Gastroesophageal sphincter (tissue), 3 donors: ENCODE measurements at regions not wholly inside any gene's neighbourhood (a gene's known extent, or its start where the extent isn't known, plus 50 kb on each side); places are given as distances from the start of the nearest gene placed in this dataset.

Experiments
- POLR2A ChIP-seq, 2 donors: fragments of 450-650 bp; IDR thresholded peaks; one replicate each; pipeline ENCODE4 v1.6.1; 2017; ENCODE audit warnings: antibody characterized with exemption in 2 of 2, mild to moderate bottlenecking in 2 of 2, moderate library complexity in 1 of 2
- POLR2AphosphoS5 ChIP-seq: sonication (generic); formaldehyde crosslinking; IDR thresholded peaks from one replicate; pipeline ENCODE4 v1.6.1; 2017; ENCODE audit warnings: antibody characterized with exemption
- TF ChIP-seq, protein P1 (sequence below), 4 experiments: fragments of 200-600 bp in 2 of 4; fragments of 450-650 bp in 2 of 4; sonication (generic) in 1 of 4; IDR thresholded peaks; one replicate each; pipeline ENCODE4 v1.5.1; 2017 to 2019; ENCODE audit warnings: antibody characterized with exemption in 4 of 4, mild to moderate bottlenecking in 2 of 4, moderate library complexity in 2 of 4

DNA sequence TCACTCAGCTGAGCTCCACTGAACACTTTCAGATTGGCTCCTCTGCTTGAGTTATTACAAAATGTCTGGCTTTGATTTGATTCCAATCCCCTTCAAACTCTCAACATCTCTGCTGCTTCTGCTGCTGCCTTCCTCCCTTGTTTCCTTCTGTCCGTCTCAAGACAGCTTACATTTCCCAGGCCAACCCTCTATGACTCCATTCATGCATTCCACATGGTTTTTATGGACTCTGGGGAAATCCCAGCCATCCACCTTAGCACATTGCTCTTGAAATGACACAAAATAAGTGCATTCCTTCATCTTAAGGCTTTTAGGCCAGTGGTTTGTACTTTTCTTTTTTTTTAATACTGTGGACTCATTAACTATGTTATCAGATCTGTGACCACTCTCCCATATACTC, 68.5 kb upstream of the TMEM164 start:
- TF ChIP-seq, protein P1, sequence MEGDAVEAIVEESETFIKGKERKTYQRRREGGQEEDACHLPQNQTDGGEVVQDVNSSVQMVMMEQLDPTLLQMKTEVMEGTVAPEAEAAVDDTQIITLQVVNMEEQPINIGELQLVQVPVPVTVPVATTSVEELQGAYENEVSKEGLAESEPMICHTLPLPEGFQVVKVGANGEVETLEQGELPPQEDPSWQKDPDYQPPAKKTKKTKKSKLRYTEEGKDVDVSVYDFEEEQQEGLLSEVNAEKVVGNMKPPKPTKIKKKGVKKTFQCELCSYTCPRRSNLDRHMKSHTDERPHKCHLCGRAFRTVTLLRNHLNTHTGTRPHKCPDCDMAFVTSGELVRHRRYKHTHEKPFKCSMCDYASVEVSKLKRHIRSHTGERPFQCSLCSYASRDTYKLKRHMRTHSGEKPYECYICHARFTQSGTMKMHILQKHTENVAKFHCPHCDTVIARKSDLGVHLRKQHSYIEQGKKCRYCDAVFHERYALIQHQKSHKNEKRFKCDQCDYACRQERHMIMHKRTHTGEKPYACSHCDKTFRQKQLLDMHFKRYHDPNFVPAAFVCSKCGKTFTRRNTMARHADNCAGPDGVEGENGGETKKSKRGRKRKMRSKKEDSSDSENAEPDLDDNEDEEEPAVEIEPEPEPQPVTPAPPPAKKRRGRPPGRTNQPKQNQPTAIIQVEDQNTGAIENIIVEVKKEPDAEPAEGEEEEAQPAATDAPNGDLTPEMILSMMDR (IDR thresholded peaks at IDR 0.05), result no peak
- TF ChIP-seq POLR2A (IDR thresholded peaks at IDR 0.05) (no peak), POLR2AphosphoS5 (no peak)
